ENCODE measurements at regions not wholly inside any gene's neighbourhood (a gene's known extent, or its start where the extent isn't known, plus 50 kb on each side); places are given as distances from the start of the nearest gene placed in this dataset.

DNA sequence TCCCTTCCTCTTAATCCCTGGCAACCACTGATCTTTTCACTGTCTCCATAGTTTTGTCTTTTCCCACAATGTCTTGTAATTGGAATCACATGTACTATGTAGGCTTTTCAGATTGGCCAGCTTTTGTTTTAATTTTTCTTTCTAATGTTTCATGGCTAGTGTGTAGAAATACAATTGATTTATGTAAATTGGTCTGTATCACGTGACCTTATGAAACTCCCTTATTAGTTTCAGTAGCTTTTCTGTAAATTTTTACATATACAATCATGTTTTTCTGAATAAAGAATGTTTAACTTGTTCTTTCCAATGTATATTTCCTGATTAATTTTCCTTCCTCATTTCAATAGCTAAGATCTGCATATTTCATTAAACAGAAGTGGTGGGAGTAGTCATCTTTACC is 319.3 kb downstream of the MDFIC start:
- DNase-seq = no peak

- DNase-seq = no peak
Observed at GRCh38 chr7:115240242-115240641, 318.3 kb downstream of the MDFIC start.

DNA sequence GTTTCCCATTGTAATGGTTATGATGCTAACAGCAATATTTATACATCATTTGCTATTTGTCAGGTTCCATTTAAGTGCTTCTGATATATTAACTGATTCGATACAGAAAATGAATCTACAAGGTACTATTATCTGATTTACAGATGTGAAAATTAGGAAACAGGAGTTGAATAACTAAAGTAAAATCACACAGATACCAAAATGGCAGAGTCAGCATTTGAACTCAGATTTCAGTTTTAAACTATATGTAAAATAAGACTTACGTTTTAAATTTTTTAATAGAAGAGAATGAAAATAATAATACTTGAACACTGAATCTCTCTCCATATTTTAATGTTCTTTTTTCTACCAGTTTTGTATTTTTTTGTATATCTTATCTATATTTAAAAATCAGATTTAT is 313.2 kb downstream of the MDFIC start:
- no peak for DNase-seq

DNA sequence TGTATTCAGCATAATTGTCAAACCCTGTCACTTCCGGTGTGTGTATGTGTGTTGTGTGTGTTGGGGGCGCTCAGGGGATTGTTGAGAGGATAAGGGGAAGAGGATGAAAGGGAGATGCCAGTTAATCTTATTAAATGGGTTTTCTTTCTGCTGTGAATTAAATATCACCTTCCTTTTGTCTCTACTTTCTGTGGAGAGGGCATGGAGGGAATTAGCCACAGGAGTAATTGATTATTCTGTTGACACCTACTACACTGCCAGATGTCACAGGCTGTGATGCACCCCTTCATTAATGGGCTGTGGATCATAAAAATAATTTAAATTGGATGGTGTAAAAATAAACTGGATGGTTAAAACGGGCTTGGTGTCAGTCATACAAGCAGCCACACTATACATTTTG is 311.9 kb downstream of the MDFIC start:
- no peak for DNase-seq

DNA sequence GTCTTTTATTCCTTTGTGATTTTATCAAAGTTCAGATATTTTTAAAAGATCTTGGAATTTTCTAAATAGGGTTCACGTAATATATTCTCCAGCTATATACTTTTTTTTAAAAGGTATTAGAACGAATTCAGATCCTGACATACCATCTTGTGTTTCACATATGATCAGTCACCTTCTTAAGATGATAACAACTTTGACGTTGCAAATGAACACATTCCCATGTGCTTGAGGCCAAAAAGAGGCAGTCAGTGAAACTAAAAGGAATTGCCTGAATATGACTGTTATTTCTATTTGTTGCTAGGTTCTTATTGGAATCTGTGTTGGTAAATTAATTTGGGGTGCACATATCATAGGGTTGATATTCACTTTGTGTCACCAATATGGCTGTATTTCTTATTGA is 310.1 kb downstream of the MDFIC start:
- peak; percentile 30 for DNase-seq

- peak; percentile 98 for DNase-seq
Observed at GRCh38 chr7:115230882-115231571, 309.1 kb downstream of the MDFIC start.

GRCh38 chr7:115229401-115230105 is 307.7 kb downstream of the MDFIC start:
- DNase-seq = peak; percentile 49

DNA sequence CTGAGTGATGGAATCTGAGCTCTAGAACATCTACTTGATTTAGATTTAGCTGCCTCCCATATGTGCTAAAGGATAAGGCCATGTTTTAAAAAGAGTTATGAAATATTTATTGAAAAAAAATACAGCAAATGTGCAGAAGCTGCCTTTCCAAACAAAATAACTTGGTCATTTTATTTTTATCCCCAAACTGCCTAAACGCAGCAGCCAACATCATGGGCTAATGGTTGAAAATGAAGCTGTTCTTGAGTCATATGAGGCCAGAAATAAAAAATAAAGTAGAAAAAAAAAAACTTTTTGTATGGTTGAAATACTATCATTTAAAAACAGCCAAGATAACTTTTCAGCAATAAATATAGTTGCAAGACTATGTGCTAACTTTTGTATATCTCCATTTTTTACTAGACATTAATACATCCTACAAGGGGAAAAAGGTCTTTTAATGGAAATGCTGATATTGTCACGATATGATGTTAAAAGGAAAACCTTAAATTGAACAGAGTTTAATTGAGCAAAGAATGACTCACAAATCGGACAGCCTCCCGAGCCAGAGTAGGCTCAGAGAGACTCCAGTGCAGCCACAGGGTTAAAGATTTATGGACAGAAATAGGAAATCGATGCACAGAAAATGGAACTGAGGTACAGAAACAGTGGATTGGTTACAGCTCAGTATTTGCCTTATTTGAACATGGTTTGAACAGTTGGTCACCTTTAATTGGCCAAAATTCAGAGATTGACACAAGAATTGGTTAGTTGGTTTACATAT is 305.8 kb downstream of the MDFIC start:
- DNase-seq = no peak

GRCh38 chr7:115226410-115226809 is 304.5 kb downstream of the MDFIC start:
- no peak for DNase-seq

- DNase-seq = no peak
Observed at GRCh38 chr7:115224922-115225321, 303.0 kb downstream of the MDFIC start.

- DNase-seq = no peak
Observed at GRCh38 chr7:115223959-115224358, 302.1 kb downstream of the MDFIC start.

DNA sequence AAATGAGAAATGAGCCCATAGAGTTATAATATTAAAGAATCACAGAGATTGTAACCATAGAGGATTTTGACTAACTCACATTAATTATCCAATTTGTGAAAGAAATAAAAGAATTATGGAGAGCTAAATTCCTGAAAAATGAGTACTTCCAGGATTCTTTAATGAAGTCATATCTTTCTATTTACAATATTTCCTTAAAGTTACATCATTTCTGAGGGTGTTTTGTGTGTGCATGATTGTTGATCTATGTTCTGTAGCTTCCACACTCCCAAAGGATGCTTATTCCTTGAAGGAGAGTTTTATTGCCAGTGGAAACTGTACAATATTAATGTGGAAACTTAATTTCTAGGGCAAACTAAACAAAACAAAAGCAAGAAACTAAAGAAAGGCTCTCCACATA is 299.6 kb downstream of the MDFIC start:
- no peak for DNase-seq

DNA sequence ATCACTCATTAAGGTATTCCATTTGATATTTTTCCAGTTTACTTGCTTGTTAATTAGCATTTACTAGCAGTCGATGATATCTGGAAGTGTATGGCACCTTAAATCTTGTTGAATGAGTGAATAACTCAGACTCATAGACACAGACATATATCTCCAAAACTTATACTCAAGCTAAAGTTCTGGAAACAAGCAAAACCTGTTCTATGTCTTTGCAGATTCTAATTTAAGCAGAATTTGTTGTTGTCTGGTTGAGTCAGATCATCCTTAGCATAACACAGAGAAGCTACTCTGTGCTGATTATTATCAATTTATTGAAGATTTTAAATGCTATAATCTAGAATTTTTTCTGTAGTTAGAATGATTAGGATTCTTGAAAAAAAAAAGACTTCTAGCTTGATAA is 296.2 kb downstream of the MDFIC start:
- DNase-seq = no peak

- DNase-seq = peak; percentile 39
Observed at GRCh38 chr7:115217373-115217772, 295.5 kb downstream of the MDFIC start.

GRCh38 chr7:115216652-115217051 is 294.8 kb downstream of the MDFIC start:
- no peak for DNase-seq

- DNase-seq = no peak
Observed at GRCh38 chr7:115211171-115211570, 289.3 kb downstream of the MDFIC start.

DNA sequence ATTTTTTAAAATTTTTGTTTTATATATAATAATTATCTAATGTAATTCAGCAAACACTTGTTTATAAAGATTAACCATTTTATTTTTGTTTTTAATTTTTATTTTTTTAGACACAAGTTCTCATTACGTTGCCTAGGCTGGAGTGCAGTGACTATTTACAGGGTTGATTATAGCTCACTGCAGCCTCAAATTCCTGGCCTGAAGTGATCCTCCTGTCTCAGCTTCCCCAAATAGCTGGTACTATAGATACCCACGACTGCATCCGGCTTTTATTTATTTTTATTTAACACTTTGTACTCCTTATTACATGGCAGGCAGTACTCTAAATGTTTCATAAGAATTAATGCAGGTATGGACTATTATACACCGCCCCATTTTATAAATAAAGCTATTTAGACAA is 288.7 kb downstream of the MDFIC start:
- no peak for DNase-seq

- peak; percentile 13 for DNase-seq
Observed at GRCh38 chr7:115208710-115209560, 287.0 kb downstream of the MDFIC start.

DNA sequence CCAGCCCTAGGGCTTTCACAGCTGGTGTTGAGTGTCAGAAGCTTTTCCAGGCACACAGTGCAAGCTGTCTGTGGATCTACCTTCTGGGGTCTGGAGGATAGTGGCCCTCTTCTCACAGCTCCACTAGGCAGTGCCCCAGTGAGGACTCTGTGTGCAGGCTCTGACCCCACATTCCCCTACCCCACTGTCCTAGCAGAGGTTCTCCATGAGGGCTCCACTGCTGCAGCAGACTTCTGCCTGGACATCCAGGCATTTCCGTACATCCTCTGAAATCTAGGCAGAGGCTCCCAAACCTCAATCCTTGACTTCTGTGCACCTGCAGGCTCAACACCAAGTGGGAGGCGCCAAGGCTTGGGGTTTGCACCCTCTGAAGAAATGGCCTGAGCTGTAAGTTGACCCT is 284.5 kb downstream of the MDFIC start:
- DNase-seq = peak; percentile 13

GRCh38 chr7:115198143-115198542 is 276.2 kb downstream of the MDFIC start:
- DNase-seq = no peak

- DNase-seq = no peak
Observed at GRCh38 chr7:115195208-115195607, 273.3 kb downstream of the MDFIC start.

- DNase-seq = peak; percentile 87
Observed at GRCh38 chr7:115191526-115191925, 269.6 kb downstream of the MDFIC start.
